HEK293 (cell line): ENCODE measurements at regions not wholly inside any gene's neighbourhood (a gene's known extent, or its start where the extent isn't known, plus 50 kb on each side); places are given as distances from the start of the nearest gene placed in this dataset.

Experiments used
- CTCF ChIA-PET: fragments of 350-600 bp; formaldehyde crosslinking; extraction: SDS; loops from one replicate; lab custom pipeline; 2021; ENCODE audit warnings: antibody characterized with exemption; lab: Yijun Ruan, JAX
- POLR2A ChIA-PET: fragments of 300-600 bp; formaldehyde crosslinking; extraction: SDS; loops from one replicate; lab custom pipeline; 2020; ENCODE audit warnings: antibody characterized with exemption, inconsistent platforms; lab: Yijun Ruan, JAX
- H3K27ac ChIP-seq: fragments of 200-500 bp; sonication (Bioruptor generic); 2 replicates; pipeline ENCODE4 v1.5.1; 2014; ENCODE audit warnings: low read depth, low read length, control low read depth, inconsistent platforms; ENCODE audit errors: extremely low read depth
- H3K36me3 ChIP-seq, 2 experiments: fragments of 200-500 bp in 1 of 2; sonication (Bioruptor generic) in 1 of 2; 1 replicate in 1 of 2; 2 replicates in 1 of 2; pipeline ENCODE4 v1.5.1; 2014 to 2017; ENCODE audit warnings: inconsistent platforms in 2 of 2, low read length in 2 of 2; ENCODE audit not compliant: control insufficient read depth in 2 of 2, insufficient read depth in 1 of 2
- H3K4me1 ChIP-seq: fragments of 200-500 bp; sonication (Bioruptor generic); 2 replicates; pipeline ENCODE4 v1.5.1; 2014; ENCODE audit warnings: mild to moderate bottlenecking, low read length, inconsistent platforms; ENCODE audit not compliant: control insufficient read depth, insufficient read depth
- H3K4me3 ChIP-seq: 2 replicates; pipeline ENCODE4 v1.5.1; 2011; ENCODE audit warnings: low read depth, mild to moderate bottlenecking, control low read depth, low read length, moderate library complexity
- H3K9me3 ChIP-seq: fragments of 200-500 bp; sonication (Bioruptor generic); 2 replicates; pipeline ENCODE4 v1.5.1; 2014; ENCODE audit warnings: low read depth, low read length, inconsistent platforms; ENCODE audit not compliant: control insufficient read depth, insufficient read depth
- PRDM1 ChIP-seq: fragments of 450-650 bp; formaldehyde crosslinking; IDR thresholded peaks from 2 replicates; pipeline ENCODE4; 2016; ENCODE audit warnings: missing biosample characterization, missing genetic modification characterization
- TCF7L2 ChIP-seq: IDR thresholded peaks from 2 replicates; pipeline ENCODE4 v1.6.1; 2011; ENCODE audit warnings: low read depth, mild to moderate bottlenecking, inconsistent platforms, low read length, moderate library complexity, borderline replicate concordance
- ZIC2 ChIP-seq: fragments of 450-650 bp; formaldehyde crosslinking; IDR thresholded peaks from 2 replicates; pipeline ENCODE4 v1.5.1; 2016; ENCODE audit warnings: missing biosample characterization, missing genetic modification characterization
- ZNF138 ChIP-seq: fragments of 450-650 bp; formaldehyde crosslinking; IDR thresholded peaks from 2 replicates; pipeline ENCODE4 v1.5.1; 2016; ENCODE audit warnings: missing biosample characterization, missing genetic modification characterization, borderline replicate concordance
- ZNF146 ChIP-seq: fragments of 450-650 bp; formaldehyde crosslinking; IDR thresholded peaks from 2 replicates; pipeline ENCODE4 v1.5.1; 2016; ENCODE audit warnings: missing biosample characterization, missing genetic modification characterization
- ZNF311 ChIP-seq: fragments of 450-650 bp; formaldehyde crosslinking; IDR thresholded peaks from 2 replicates; pipeline ENCODE4 v1.5.1; 2017; ENCODE audit warnings: missing biosample characterization, missing genetic modification characterization, borderline replicate concordance
- ZNF341 ChIP-seq: fragments of 450-650 bp; formaldehyde crosslinking; IDR thresholded peaks from 2 replicates; pipeline ENCODE4; 2016; ENCODE audit warnings: low read depth, missing biosample characterization, missing genetic modification characterization
- ZNF549 ChIP-seq: fragments of 450-650 bp; IDR thresholded peaks from 2 replicates; pipeline ENCODE4 v1.5.1; 2018; ENCODE audit warnings: missing biosample characterization, missing genetic modification characterization, mild to moderate bottlenecking, inconsistent platforms, moderate library complexity
- ZNF624 ChIP-seq: fragments of 450-650 bp; formaldehyde crosslinking; IDR thresholded peaks from 2 replicates; pipeline ENCODE4 v1.5.1; 2017; ENCODE audit warnings: missing biosample characterization, missing genetic modification characterization
- ZNF670 ChIP-seq: fragments of 450-650 bp; formaldehyde crosslinking; IDR thresholded peaks from 2 replicates; pipeline ENCODE4 v1.5.1; 2016; ENCODE audit warnings: missing biosample characterization, missing genetic modification characterization, low read depth
- TF ChIP-seq, protein P1 (sequence below): fragments of 450-650 bp; formaldehyde crosslinking; IDR thresholded peaks from 2 replicates; pipeline ENCODE4 v1.5.1; 2016; ENCODE audit warnings: missing biosample characterization, missing genetic modification characterization
- TF ChIP-seq, protein P2 (sequence below): fragments of 450-650 bp; formaldehyde crosslinking; IDR thresholded peaks from 2 replicates; pipeline ENCODE4 v1.5.1; 2016; ENCODE audit warnings: missing biosample characterization, missing genetic modification characterization
- TF ChIP-seq, protein P3 (sequence below): fragments of 450-650 bp; formaldehyde crosslinking; IDR thresholded peaks from 2 replicates; pipeline ENCODE4 v1.5.1; 2017; ENCODE audit warnings: missing biosample characterization, missing genetic modification characterization
- TF ChIP-seq, protein P4 (sequence below): fragments of 450-650 bp; formaldehyde crosslinking; IDR thresholded peaks from 2 replicates; pipeline ENCODE4 v1.5.1; 2016; ENCODE audit warnings: missing biosample characterization, missing genetic modification characterization
- TF ChIP-seq, protein P5 (sequence below): fragments of 450-650 bp; formaldehyde crosslinking; IDR thresholded peaks from 2 replicates; pipeline ENCODE4 v1.5.1; 2016; ENCODE audit warnings: missing biosample characterization, missing genetic modification characterization, low read depth
- TF ChIP-seq, protein P6 (sequence below): fragments of 450-650 bp; formaldehyde crosslinking; IDR thresholded peaks from 2 replicates; pipeline ENCODE4 v1.5.1; 2016; ENCODE audit warnings: missing biosample characterization, missing genetic modification characterization, borderline replicate concordance
- TF ChIP-seq, protein P7 (sequence below): fragments of 450-650 bp; formaldehyde crosslinking; IDR thresholded peaks from 2 replicates; pipeline ENCODE4 v1.5.1; 2016; ENCODE audit warnings: missing biosample characterization, missing genetic modification characterization

DNA sequence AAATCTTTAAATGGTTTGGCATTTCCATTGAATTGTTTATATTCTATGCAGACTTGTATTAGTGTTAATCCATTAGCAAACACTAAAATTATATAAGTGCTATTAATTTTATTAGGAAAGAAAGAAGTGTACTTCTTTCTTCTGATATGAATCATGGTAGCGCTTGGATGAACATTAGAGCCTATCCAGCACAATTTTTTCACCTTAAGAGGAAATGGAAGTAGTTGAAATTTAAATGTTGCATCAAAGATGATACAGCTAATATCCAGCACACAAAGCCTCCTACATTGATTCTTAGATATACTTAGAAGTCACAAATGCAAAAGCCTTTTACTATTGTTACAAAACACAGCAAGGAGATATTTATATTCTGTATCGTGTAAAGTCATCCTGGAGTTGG lies 174.5 kb downstream of the AHR start (continued):
- TF ChIP-seq, protein P1, sequence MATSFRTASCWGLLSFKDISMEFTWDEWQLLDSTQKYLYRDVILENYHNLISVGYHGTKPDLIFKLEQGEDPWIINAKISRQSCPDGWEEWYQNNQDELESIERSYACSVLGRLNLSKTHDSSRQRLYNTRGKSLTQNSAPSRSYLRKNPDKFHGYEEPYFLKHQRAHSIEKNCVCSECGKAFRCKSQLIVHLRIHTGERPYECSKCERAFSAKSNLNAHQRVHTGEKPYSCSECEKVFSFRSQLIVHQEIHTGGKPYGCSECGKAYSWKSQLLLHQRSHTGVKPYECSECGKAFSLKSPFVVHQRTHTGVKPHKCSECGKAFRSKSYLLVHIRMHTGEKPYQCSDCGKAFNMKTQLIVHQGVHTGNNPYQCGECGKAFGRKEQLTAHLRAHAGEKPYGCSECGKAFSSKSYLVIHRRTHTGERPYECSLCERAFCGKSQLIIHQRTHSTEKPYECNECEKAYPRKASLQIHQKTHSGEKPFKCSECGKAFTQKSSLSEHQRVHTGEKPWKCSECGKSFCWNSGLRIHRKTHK = no peak
- no peak for TF ChIP-seq ZNF311 (tag by site-specific recombination)

DNA sequence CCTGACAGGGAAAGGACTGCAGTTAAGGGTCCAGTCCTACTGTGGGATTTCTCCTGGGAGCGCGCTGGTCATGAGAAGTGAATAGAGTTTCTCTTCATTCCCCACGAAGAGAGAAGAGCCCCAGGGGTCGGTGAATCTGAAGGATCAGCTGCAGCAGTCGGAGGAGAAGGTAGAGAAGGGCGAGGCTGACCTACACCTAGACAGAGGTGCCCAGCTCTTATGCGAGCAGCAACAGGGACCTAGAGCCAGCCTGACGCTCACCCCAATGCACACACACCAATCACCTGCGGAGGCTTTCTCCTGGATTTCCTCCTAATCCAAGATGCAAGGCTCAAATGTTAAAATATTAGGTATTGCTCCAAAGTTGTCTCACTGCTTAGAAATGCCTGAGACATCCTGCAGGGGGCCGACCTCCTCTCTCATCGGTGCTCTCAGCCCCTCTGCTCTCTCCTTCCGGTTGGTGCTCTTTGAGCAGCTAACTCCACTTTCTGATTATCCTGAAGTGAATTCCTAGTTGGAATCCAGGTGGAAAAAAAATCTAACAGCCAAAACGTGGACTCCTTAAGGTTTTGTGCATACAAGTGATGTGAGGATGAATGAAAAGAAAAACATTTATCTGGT lies 176.4 kb downstream of the AHR start:
- no peak overlapping the region for H3K27ac ChIP-seq
- no peaks in the 10 kb centered on the region for H3K36me3 ChIP-seq
- POLR2A ChIA-PET = no interaction called here
- H3K4me3 ChIP-seq = no peak overlapping the region
- TF ChIP-seq, protein P2, sequence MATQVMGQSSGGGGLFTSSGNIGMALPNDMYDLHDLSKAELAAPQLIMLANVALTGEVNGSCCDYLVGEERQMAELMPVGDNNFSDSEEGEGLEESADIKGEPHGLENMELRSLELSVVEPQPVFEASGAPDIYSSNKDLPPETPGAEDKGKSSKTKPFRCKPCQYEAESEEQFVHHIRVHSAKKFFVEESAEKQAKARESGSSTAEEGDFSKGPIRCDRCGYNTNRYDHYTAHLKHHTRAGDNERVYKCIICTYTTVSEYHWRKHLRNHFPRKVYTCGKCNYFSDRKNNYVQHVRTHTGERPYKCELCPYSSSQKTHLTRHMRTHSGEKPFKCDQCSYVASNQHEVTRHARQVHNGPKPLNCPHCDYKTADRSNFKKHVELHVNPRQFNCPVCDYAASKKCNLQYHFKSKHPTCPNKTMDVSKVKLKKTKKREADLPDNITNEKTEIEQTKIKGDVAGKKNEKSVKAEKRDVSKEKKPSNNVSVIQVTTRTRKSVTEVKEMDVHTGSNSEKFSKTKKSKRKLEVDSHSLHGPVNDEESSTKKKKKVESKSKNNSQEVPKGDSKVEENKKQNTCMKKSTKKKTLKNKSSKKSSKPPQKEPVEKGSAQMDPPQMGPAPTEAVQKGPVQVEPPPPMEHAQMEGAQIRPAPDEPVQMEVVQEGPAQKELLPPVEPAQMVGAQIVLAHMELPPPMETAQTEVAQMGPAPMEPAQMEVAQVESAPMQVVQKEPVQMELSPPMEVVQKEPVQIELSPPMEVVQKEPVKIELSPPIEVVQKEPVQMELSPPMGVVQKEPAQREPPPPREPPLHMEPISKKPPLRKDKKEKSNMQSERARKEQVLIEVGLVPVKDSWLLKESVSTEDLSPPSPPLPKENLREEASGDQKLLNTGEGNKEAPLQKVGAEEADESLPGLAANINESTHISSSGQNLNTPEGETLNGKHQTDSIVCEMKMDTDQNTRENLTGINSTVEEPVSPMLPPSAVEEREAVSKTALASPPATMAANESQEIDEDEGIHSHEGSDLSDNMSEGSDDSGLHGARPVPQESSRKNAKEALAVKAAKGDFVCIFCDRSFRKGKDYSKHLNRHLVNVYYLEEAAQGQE (tag by site-specific recombination) = no peak
- TF ChIP-seq ZNF670 (tag by site-specific recombination) (no peak), ZIC2 (tag by site-specific recombination) (no peak), ZNF138 (tag by site-specific recombination) (no peak), TCF7L2 (no peak), ZNF146 (tag by site-specific recombination) (no peak), ZNF624 (tag by site-specific recombination) (no peak), ZNF549 (tag by site-specific recombination) (no peak), ZNF341 (tag by site-specific recombination) (no peak), PRDM1 (tag by site-specific recombination) (no peak)
- TF ChIP-seq, protein P3, sequence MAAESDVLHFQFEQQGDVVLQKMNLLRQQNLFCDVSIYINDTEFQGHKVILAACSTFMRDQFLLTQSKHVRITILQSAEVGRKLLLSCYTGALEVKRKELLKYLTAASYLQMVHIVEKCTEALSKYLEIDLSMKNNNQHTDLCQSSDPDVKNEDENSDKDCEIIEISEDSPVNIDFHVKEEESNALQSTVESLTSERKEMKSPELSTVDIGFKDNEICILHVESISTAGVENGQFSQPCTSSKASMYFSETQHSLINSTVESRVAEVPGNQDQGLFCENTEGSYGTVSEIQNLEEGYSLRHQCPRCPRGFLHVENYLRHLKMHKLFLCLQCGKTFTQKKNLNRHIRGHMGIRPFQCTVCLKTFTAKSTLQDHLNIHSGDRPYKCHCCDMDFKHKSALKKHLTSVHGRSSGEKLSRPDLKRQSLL (tag by site-specific recombination) = no peak
- TF ChIP-seq, protein P4, sequence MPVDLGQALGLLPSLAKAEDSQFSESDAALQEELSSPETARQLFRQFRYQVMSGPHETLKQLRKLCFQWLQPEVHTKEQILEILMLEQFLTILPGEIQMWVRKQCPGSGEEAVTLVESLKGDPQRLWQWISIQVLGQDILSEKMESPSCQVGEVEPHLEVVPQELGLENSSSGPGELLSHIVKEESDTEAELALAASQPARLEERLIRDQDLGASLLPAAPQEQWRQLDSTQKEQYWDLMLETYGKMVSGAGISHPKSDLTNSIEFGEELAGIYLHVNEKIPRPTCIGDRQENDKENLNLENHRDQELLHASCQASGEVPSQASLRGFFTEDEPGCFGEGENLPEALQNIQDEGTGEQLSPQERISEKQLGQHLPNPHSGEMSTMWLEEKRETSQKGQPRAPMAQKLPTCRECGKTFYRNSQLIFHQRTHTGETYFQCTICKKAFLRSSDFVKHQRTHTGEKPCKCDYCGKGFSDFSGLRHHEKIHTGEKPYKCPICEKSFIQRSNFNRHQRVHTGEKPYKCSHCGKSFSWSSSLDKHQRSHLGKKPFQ = no peak
- TF ChIP-seq, protein P5, sequence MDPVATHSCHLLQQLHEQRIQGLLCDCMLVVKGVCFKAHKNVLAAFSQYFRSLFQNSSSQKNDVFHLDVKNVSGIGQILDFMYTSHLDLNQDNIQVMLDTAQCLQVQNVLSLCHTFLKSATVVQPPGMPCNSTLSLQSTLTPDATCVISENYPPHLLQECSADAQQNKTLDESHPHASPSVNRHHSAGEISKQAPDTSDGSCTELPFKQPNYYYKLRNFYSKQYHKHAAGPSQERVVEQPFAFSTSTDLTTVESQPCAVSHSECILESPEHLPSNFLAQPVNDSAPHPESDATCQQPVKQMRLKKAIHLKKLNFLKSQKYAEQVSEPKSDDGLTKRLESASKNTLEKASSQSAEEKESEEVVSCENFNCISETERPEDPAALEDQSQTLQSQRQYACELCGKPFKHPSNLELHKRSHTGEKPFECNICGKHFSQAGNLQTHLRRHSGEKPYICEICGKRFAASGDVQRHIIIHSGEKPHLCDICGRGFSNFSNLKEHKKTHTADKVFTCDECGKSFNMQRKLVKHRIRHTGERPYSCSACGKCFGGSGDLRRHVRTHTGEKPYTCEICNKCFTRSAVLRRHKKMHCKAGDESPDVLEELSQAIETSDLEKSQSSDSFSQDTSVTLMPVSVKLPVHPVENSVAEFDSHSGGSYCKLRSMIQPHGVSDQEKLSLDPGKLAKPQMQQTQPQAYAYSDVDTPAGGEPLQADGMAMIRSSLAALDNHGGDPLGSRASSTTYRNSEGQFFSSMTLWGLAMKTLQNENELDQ = no peak
- TF ChIP-seq, protein P6, sequence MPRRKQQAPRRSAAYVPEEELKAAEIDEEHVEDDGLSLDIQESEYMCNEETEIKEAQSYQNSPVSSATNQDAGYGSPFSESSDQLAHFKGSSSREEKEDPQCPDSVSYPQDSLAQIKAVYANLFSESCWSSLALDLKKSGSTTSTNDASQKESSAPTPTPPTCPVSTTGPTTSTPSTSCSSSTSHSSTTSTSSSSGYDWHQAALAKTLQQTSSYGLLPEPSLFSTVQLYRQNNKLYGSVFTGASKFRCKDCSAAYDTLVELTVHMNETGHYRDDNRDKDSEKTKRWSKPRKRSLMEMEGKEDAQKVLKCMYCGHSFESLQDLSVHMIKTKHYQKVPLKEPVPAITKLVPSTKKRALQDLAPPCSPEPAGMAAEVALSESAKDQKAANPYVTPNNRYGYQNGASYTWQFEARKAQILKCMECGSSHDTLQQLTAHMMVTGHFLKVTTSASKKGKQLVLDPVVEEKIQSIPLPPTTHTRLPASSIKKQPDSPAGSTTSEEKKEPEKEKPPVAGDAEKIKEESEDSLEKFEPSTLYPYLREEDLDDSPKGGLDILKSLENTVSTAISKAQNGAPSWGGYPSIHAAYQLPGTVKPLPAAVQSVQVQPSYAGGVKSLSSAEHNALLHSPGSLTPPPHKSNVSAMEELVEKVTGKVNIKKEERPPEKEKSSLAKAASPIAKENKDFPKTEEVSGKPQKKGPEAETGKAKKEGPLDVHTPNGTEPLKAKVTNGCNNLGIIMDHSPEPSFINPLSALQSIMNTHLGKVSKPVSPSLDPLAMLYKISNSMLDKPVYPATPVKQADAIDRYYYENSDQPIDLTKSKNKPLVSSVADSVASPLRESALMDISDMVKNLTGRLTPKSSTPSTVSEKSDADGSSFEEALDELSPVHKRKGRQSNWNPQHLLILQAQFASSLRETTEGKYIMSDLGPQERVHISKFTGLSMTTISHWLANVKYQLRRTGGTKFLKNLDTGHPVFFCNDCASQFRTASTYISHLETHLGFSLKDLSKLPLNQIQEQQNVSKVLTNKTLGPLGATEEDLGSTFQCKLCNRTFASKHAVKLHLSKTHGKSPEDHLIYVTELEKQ (tag by site-specific recombination) = no peak
- TF ChIP-seq, protein P7, sequence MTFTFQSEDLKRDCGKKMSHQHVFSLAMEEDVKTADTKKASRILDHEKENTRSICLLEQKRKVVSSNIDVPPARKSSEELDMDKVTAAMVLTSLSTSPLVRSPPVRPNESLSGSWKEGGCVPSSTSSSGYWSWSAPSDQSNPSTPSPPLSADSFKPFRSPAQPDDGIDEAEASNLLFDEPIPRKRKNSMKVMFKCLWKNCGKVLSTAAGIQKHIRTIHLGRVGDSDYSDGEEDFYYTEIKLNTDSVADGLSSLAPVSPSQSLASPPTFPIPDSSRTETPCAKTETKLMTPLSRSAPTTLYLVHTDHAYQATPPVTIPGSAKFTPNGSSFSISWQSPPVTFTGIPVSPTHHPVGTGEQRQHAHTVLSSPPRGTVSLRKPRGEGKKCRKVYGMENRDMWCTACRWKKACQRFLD (tag by site-specific recombination) = no peak
- TF ChIP-seq, all 188 proteins: peak for 0
- Histone ChIP-seq H3K9me3 (no peaks in the 10 kb centered on the region), H3K4me1 (no peaks in the 10 kb centered on the region)
- CTCF ChIA-PET = interaction anchor here (0.6 to 1.8 kb wide), 2 partner anchors 14 to 518 kb away, joined by 3 read pairs; no protein-coding TSS in a partner anchor
